GM21825 (cell line): ENCODE measurements at regions not wholly inside any gene's neighbourhood (a gene's known extent, or its start where the extent isn't known, plus 50 kb on each side); places are given as distances from the start of the nearest gene placed in this dataset.
"Not testable (repeated sequence)": the region's sequence is repeated elsewhere in the genome, so short reads cannot be mapped to it uniquely, and the experiment has no call there.

Experiments
- ATAC-seq: cut with Tn5 transposase; IDR thresholded peaks from one replicate; pipeline ENCODE4 v1.9.1; 2021; ENCODE audit warnings: mild to moderate bottlenecking, moderate library complexity; ENCODE audit not compliant: unreplicated experiment

- ATAC-seq, result no peak
Observed at GRCh38 chr7:132030883-132031282, 474.5 kb upstream of the PODXL start.

- no peak for ATAC-seq
Observed at GRCh38 chr7:132030086-132030568, 473.7 kb upstream of the PODXL start.

GRCh38 chr7:132029369-132030085 lies 473.1 kb upstream of the PODXL start:
- no peak for ATAC-seq

DNA sequence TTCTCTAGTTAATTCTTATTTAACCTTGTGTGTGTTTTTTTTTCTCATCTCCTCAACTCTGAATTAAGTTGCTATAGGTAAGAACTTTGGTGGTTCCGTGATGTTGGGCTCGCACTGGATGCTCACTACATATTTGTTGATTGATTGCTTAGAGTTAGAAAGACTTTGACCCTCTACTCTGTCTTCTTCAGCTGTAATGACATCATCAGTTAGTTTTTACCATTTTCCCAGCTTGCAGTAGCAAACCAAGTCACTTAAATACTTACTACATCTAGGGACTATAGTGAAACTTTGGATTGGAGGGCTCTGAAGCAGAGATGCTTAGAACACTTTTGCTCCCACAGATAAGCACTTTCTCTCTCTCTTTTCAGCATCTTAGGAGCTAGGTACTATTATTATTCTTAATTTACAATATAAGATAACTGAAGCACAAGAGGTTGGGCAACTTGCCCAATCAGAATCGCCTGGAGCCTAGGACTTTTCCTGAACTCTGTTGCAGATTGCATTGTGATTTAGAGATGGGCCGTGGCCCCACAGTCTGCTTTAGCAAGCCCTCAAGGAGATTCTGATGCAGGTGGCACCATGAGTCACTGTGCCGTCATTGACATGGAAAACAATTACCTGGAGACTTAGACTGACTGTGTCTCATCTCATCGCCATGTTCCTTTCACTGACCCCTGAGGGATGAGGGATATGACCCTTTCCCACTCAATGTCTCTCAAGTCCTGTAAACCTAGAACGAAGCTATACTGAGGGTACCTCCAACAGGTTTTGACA lies 471.9 kb upstream of the PODXL start:
- ATAC-seq, result no peak

- ATAC-seq, result no peak
Observed at GRCh38 chr7:132024290-132024689, 467.9 kb upstream of the PODXL start.

DNA sequence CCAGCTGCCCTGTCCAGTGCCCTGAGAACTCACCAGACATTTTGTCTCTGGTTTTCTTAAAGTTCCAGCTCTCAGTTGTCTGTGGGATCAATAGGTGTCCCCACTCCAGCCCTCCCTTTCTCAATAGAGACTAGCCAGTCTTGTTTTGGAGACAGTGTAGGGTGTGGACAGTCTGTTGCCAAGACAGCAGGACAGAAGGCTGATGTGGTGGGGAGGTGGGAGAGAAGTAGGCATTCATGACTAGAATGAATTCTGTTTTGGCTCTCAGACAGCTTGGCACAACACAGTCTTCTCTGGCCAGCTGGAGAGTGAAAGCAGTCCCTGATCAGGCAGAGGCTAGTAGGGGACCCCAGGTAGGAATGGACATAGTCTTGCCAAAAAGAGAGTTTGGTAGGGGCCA lies 467.0 kb upstream of the PODXL start:
- no peak for ATAC-seq

GRCh38 chr7:132022188-132022587 lies 465.8 kb upstream of the PODXL start:
- ATAC-seq, result no peak

DNA sequence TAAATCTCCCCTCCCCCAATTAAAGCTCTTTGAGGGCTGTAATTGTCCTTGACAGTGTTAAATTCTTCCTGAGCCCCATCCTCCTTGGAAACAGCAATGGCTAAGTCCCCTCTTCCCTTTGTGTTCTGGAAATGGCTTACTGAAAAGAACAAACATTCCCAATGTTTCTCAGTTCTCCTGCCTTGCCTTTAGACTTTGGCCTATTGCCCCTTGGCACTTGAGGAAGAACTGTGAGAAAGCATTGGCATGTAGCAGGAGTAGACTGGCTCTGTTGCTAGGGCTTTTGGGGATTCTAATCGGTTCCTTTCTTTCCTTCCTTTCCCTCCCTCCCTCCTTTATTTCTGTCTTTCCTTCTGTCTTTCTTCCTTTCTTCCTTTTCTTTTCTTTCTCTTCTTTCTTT lies 463.3 kb upstream of the PODXL start:
- no peak for ATAC-seq

- no peak for ATAC-seq
Observed at GRCh38 chr7:132009778-132010177, 453.4 kb upstream of the PODXL start.

GRCh38 chr7:132004529-132004928 lies 448.1 kb upstream of the PODXL start:
- ATAC-seq, result no peak

DNA sequence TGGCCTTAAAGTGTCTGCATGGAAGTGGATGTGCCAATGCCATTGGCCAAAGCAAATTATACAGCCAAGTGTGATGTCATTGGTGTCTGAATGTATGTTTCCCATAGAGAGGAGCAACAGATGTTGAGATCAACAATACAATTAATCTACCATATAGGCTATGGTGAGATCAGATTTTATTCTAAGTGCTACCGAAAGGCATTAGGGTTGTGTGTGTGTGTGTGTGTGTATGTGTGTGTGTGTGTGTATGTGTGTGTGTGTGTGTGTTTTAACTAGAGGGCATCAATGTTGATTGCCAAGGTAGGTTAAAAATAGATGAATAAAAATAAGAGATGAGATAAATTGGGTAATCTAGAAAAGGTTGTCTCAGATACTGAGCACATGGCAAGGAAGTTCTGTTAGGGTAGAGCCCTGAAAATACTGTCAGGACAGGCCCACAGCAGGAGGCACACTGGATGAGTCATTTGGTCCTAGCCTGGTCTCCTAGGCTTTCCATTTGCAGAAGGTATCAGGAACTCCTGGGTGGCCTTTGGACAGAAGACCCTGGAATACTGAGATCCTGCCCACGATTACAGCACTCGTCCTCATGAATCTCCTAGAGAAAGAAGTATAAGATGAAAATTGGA lies 446.0 kb upstream of the PODXL start:
- ATAC-seq, result no peak

DNA sequence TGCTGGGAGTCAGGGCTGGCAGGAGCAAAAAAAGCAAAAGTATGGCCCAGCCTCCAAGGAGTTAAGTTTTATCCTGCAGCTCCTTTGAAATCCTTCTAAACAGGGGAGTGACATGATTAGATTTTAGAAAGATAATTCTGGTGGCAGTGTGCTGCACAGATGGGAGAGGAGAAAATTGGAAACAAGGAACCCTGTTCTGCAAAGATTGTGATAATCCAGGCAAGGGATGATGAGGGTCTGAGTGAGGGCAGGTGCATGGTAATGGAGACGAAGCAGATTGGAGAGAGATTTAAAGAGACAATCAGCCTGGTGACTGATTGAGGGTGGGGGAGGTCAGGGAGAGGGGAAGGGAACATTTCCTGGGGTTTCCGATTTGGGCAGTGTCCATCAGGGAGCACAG lies 444.7 kb upstream of the PODXL start:
- ATAC-seq, result no peak

DNA sequence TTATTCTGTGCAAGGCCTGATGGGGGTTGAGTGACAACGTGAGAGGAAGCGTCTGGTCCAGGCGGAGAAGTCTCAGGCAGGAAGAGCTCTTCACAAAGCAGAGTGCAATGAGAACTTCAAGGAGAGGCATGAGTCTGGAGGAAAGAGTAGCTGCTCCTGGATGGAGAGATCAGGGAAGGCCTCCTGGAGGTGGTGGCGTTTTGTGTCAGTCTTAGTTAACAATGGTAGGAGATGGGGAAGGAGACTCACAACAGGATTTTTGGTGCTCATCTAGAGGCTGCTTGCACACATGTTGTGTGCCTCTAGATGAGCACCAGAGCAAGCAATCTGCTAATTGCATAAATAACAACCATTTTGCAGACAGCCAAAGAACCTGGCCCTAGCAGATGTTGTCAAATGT lies 442.8 kb upstream of the PODXL start:
- no peak for ATAC-seq

GRCh38 chr7:131995324-131995723 lies 438.9 kb upstream of the PODXL start:
- ATAC-seq, result no peak

- not testable (repeated sequence) for ATAC-seq
Observed at GRCh38 chr7:131981069-131981468, 424.6 kb upstream of the PODXL start.

GRCh38 chr7:131978118-131978517 lies 421.7 kb upstream of the PODXL start:
- not testable (repeated sequence) for ATAC-seq

DNA sequence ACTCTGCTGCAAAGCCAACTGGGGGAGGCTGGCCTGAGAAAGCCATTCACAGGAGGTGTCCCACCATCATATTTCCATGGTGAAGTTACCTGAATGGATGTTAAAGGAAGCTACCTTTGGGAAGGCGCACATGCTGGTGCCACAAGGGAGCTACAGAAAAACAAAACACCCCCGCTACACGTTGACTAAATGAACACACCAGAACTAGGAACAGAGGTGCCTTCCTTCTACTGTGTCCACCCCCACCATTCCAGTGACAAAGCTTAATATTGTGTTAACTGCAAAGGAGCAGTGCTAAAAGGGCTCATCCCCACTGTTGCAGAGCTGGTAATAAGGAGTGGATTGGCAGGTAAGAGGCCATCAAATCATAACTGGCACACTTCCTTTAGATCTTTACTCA lies 420.0 kb upstream of the PODXL start:
- ATAC-seq, result no peak

DNA sequence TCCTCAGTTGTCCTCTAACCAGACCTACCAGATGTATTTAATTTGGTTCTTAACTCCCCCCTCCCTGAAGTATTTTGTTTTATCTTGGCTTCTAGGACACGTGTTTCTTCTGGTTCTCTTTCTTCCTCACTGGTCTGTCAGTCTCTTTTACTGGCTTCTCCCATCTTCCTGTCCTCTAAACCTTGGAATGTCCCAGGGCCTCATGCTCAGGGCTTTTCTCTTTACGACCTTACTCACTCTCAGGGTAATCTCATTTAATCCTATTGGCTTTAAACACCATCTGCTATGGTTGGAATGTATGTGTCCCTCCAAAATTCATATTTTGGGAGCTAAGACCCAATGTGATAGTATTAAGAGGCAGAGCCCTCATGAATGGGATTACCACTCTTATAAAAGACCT lies 418.2 kb upstream of the PODXL start:
- ATAC-seq, result no peak

- no peak for ATAC-seq
Observed at GRCh38 chr7:131972251-131972650, 415.8 kb upstream of the PODXL start.

GRCh38 chr7:131970602-131971001 lies 414.2 kb upstream of the PODXL start:
- ATAC-seq, result no peak

GRCh38 chr7:131969560-131969959 lies 413.1 kb upstream of the PODXL start:
- ATAC-seq, result no peak

GRCh38 chr7:131967216-131967730 lies 410.8 kb upstream of the PODXL start:
- ATAC-seq, result no peak
